ENCODE measurements at regions not wholly inside any gene's neighbourhood (a gene's known extent, or its start where the extent isn't known, plus 50 kb on each side); places are given as distances from the start of the nearest gene placed in this dataset.

DNA sequence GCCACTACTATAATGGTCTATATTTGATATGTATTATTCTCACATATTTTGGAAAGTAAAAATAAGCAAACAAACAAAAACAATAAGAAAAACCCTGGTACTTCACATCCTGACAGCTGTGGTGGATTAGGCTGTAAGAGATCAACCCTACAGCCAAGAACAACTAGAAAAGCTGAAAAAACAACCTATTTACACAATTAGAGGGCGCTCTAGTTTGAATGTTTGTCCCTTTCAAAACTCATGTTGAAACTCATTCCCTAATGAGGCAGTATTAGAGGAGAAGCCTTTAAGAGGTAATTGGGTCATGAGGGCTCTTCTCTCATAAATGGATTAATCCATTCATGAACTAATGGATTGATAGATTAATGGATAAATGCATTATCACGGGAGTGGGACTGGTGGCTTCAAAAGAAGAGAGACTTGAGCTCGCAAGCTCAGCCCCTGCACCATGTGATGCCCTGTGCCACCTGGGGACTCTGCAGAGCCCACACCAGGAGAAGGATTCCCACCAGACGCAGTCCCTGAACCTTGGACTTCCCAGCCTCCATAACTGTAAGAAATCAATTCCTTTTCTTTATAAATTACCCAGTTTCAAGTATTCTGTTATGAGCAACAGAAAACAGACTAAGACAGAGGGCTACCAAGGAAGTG, 733.9 kb upstream of the ARGLU1 start:
- no peak overlapping the region for H3K4me3 Mint-ChIP-seq
- no peaks in the 10 kb centered on the region for H3K4me1 Mint-ChIP-seq
- H3K9me3 ChIP-seq (ENCODE audit: control insufficient read depth, insufficient read depth, low read length): no peaks in the 10 kb centered on the region
- H3K27ac Mint-ChIP-seq: no peak overlapping the region
- DNase-seq (no peak), ATAC-seq (no peak)
- intact Hi-C loops (cut with micrococcal nuclease): no loop called here
- H3K4me1 ChIP-seq (ENCODE audit: control insufficient read depth, insufficient read depth, low read length): no peaks in the 10 kb centered on the region
- H3K4me3 ChIP-seq (ENCODE audit: low read length): no peak overlapping the region
- TF ChIP-seq, protein P1, sequence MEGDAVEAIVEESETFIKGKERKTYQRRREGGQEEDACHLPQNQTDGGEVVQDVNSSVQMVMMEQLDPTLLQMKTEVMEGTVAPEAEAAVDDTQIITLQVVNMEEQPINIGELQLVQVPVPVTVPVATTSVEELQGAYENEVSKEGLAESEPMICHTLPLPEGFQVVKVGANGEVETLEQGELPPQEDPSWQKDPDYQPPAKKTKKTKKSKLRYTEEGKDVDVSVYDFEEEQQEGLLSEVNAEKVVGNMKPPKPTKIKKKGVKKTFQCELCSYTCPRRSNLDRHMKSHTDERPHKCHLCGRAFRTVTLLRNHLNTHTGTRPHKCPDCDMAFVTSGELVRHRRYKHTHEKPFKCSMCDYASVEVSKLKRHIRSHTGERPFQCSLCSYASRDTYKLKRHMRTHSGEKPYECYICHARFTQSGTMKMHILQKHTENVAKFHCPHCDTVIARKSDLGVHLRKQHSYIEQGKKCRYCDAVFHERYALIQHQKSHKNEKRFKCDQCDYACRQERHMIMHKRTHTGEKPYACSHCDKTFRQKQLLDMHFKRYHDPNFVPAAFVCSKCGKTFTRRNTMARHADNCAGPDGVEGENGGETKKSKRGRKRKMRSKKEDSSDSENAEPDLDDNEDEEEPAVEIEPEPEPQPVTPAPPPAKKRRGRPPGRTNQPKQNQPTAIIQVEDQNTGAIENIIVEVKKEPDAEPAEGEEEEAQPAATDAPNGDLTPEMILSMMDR (IDR thresholded peaks at IDR 0.05): no peak
- peaks cover 0 to 9% of the 10 kb centered on the region in 2 donors for H3K9me3 Mint-ChIP-seq
- H3K27me3 Mint-ChIP-seq (ENCODE audit: low read depth in 2 of 2): no peaks in the 10 kb centered on the region
- no peaks in the 10 kb centered on the region for H3K27me3 ChIP-seq (ENCODE audit: control insufficient read depth, insufficient read depth, low read length)
- no peaks in the 10 kb centered on the region for H3K36me3 ChIP-seq (ENCODE audit: control insufficient read depth, insufficient read depth, low read length)
- H3K36me3 Mint-ChIP-seq: no peaks in the 10 kb centered on the region
- 79% methylated on average over 3 of the region's 4 CpGs for WGBS (ENCODE audit: insufficient coverage)
- H3K27ac ChIP-seq (ENCODE audit: low read length): no peak overlapping the region

DNA sequence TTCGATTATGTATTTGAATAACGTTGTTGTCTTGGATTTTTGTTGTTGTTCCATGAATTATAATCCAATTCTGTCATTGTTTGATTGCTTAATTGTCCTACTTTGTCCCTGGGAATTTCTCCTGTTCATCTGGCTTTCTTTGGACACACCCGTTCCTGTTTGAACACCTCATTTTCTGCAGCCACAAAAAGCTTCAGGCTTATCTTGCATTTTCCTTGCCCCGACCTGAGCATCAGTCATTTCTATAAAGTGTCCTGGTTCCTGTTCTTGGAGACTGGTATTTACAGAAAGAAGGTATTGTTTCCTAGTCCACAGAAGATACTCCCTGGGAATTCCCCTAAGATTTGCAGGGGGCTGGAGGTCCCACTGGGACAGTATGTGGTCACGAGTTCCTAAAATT, 731.8 kb upstream of the ARGLU1 start:
- TF ChIP-seq, protein P1 (IDR thresholded peaks at IDR 0.05): no peak
- intact Hi-C loops (cut with micrococcal nuclease): no loop called here
- H3K4me1 Mint-ChIP-seq: no peaks in the 10 kb centered on the region
- H3K36me3 Mint-ChIP-seq: no peaks in the 10 kb centered on the region
- H3K4me1 ChIP-seq (ENCODE audit: control insufficient read depth, insufficient read depth, low read length): no peaks in the 10 kb centered on the region
- H3K9me3 ChIP-seq (ENCODE audit: control insufficient read depth, insufficient read depth, low read length): no peaks in the 10 kb centered on the region
- peaks cover 2 to 5% of the 10 kb centered on the region in 2 donors for H3K9me3 Mint-ChIP-seq
- H3K4me3 ChIP-seq (ENCODE audit: low read length): no peak overlapping the region
- no peaks in the 10 kb centered on the region for H3K27me3 ChIP-seq (ENCODE audit: control insufficient read depth, insufficient read depth, low read length)
- H3K36me3 ChIP-seq (ENCODE audit: control insufficient read depth, insufficient read depth, low read length): no peaks in the 10 kb centered on the region
- no peak overlapping the region for H3K4me3 Mint-ChIP-seq
- H3K27ac Mint-ChIP-seq: no peak overlapping the region
- ATAC-seq (no peak), DNase-seq (no peak)
- 95% methylated on average over 4 of the region's 5 CpGs for WGBS (ENCODE audit: insufficient coverage)
- H3K27me3 Mint-ChIP-seq (ENCODE audit: low read depth in 2 of 2): no peaks in the 10 kb centered on the region
- no peak overlapping the region for H3K27ac ChIP-seq (ENCODE audit: low read length)

DNA sequence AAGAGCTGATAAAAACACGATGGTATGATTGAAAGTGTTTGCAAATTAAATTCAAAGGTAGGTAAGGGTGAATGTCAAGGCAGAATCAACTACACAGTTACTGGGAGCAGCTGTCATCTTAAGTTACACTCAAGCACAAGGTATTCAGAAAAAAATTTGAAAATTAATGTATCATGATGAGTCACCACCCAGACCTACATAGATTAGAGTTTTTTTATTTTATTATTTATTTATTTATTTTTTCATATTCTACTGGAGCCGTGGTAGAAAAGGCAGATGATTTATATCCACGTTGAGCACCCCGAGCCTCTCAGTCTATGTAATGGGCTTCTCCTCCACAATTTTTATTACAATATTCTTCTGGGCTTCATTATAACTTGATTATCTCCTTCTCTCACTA, 728.9 kb upstream of the ARGLU1 start:
- no peaks in the 10 kb centered on the region for H3K4me1 Mint-ChIP-seq
- no peaks in the 10 kb centered on the region for H3K9me3 ChIP-seq (ENCODE audit: control insufficient read depth, insufficient read depth, low read length)
- TF ChIP-seq, protein P1 (IDR thresholded peaks at IDR 0.05): no peak
- WGBS (ENCODE audit: insufficient coverage): 87% methylated on average over 3 of the region's 4 CpGs
- DNase-seq (no peak), ATAC-seq (no peak)
- H3K36me3 ChIP-seq (ENCODE audit: control insufficient read depth, insufficient read depth, low read length): no peaks in the 10 kb centered on the region
- no peaks in the 10 kb centered on the region for H3K27me3 ChIP-seq (ENCODE audit: control insufficient read depth, insufficient read depth, low read length)
- H3K9me3 Mint-ChIP-seq: peaks cover 0 to 2% of the 10 kb centered on the region in 2 donors
- intact Hi-C loops (cut with micrococcal nuclease): no loop called here
- no peak overlapping the region for H3K4me3 ChIP-seq (ENCODE audit: low read length)
- no peaks in the 10 kb centered on the region for H3K27me3 Mint-ChIP-seq (ENCODE audit: low read depth in 2 of 2)
- H3K4me1 ChIP-seq (ENCODE audit: control insufficient read depth, insufficient read depth, low read length): no peaks in the 10 kb centered on the region
- H3K36me3 Mint-ChIP-seq: no peaks in the 10 kb centered on the region
- no peak overlapping the region for H3K4me3 Mint-ChIP-seq
- H3K27ac ChIP-seq (ENCODE audit: low read length): no peak overlapping the region
- no peak overlapping the region for H3K27ac Mint-ChIP-seq

Measured in natural killer cell (primary cell).